VCaP (cell line): ENCODE measurements at regions not wholly inside any gene's neighbourhood (a gene's known extent, or its start where the extent isn't known, plus 50 kb on each side); places are given as distances from the start of the nearest gene placed in this dataset.
"Not testable (repeated sequence)": the region's sequence is repeated elsewhere in the genome, so short reads cannot be mapped to it uniquely, and the experiment has no call there.

ENCODE experiments used
- H3K27ac ChIP-seq: fragments of 450-650 bp; 2 replicates; pipeline ENCODE4 v1.5.1; 2017
- CTCF ChIP-seq: fragments of 450-650 bp; conservative IDR thresholded peaks from 2 replicates; pipeline ENCODE4 v1.5.1; 2017; ENCODE audit warnings: mild to moderate bottlenecking, moderate library complexity

- H3K27ac ChIP-seq = no peak overlapping the region
- TF ChIP-seq CTCF = no peak
Observed at GRCh38 chr2:39870871-39871270, 91.8 kb upstream of the THUMPD2 start.

- no peak overlapping the region for H3K27ac ChIP-seq
- no peak for TF ChIP-seq CTCF
Observed at GRCh38 chr2:39867268-39867667, 88.2 kb upstream of the THUMPD2 start.

- TF ChIP-seq CTCF = no peak
- H3K27ac ChIP-seq = no peak overlapping the region
Observed at GRCh38 chr2:39865751-39866150, 86.7 kb upstream of the THUMPD2 start.

GRCh38 chr2:39863672-39864071 lies 84.6 kb upstream of the THUMPD2 start:
- H3K27ac ChIP-seq = not testable (repeated sequence)

GRCh38 chr2:39860538-39860937 lies 81.5 kb upstream of the THUMPD2 start:
- no peak for TF ChIP-seq CTCF
- H3K27ac ChIP-seq = no peak overlapping the region

- H3K27ac ChIP-seq = no peak overlapping the region
- no peak for TF ChIP-seq CTCF
Observed at GRCh38 chr2:39858677-39859076, 79.6 kb upstream of the THUMPD2 start.

- TF ChIP-seq CTCF = no peak
- no peak overlapping the region for H3K27ac ChIP-seq
Observed at GRCh38 chr2:39855856-39856255, 76.8 kb upstream of the THUMPD2 start.

- TF ChIP-seq CTCF = no peak
- no peak overlapping the region for H3K27ac ChIP-seq
Observed at GRCh38 chr2:39854771-39855170, 75.7 kb upstream of the THUMPD2 start.
